WTC11 (cell line): ENCODE measurements at regions not wholly inside any gene's neighbourhood (a gene's known extent, or its start where the extent isn't known, plus 50 kb on each side); places are given as distances from the start of the nearest gene placed in this dataset.

Source experiments
- ATAC-seq: fragments of 200-7000 bp; cut with Tn5 transposase; 2 replicates; pipeline ENCODE4 v1.10.0; 2021; ENCODE audit warnings: mild to moderate bottlenecking, moderate library complexity
- CTCF ChIA-PET: fragments of 300-600 bp; sonication (Branson Sonifier 250); formaldehyde crosslinking; loops from one replicate; lab custom pipeline; 2021; ENCODE audit warnings: antibody characterized with exemption; lab: Charles Lee
- POLR2A ChIA-PET: fragments of 350-600 bp; sonication (Branson Sonifier 250); formaldehyde crosslinking; loops from one replicate; lab custom pipeline; 2021; ENCODE audit warnings: antibody characterized with exemption; lab: Charles Lee
- DNase-seq: peaks from one replicate; pipeline ENCODE4 v3.0.0; 2021; ENCODE audit warnings: low spot score
- H3K27ac Mint-ChIP-seq: 2 replicates; pipeline ENCODE4 v1.8.0; 2021; ENCODE audit warnings: mixed read lengths
- H3K27me3 Mint-ChIP-seq: 2 replicates; pipeline ENCODE4 v1.8.0; 2021; ENCODE audit warnings: low read depth, mild to moderate bottlenecking, moderate library complexity, mixed read lengths
- H3K36me3 Mint-ChIP-seq: 2 replicates; pipeline ENCODE4 v1.8.0; 2021; ENCODE audit warnings: mixed read lengths
- H3K4me1 Mint-ChIP-seq: 2 replicates; pipeline ENCODE4 v1.8.0; 2022; ENCODE audit warnings: mixed read lengths
- H3K4me3 Mint-ChIP-seq: 2 replicates; pipeline ENCODE4 v1.8.0; 2021; ENCODE audit warnings: mild to moderate bottlenecking, moderate library complexity, mixed read lengths
- H3K9me3 Mint-ChIP-seq: 2 replicates; pipeline ENCODE4 v1.8.0; 2021; ENCODE audit warnings: mixed read lengths
- ATF3 ChIP-seq: sonication (generic); formaldehyde crosslinking; conservative IDR thresholded peaks from 2 replicates; pipeline ENCODE4 v1.8.1; 2022; ENCODE audit warnings: mild to moderate bottlenecking, missing genetic modification reagents
- CDX4 ChIP-seq: fragments of 250-450 bp; sonication (Bioruptor Pico); IDR thresholded peaks from 2 replicates; pipeline ENCODE4 v1.9.0; 2021; ENCODE audit warnings: moderate library complexity, mild to moderate bottlenecking, inconsistent platforms, borderline replicate concordance
- CTCF ChIP-seq: fragments of 200-600 bp; IDR thresholded peaks from 2 replicates; pipeline ENCODE4 v1.8.0; 2022; ENCODE audit warnings: antibody characterized with exemption
- E2F1 ChIP-seq: sonication (generic); formaldehyde crosslinking; IDR thresholded peaks from 2 replicates; pipeline ENCODE4 v1.8.0; 2022; ENCODE audit warnings: mild to moderate bottlenecking, missing genetic modification reagents
- E2F5 ChIP-seq: sonication (generic); formaldehyde crosslinking; IDR thresholded peaks from 2 replicates; pipeline ENCODE4 v1.8.1; 2022; ENCODE audit warnings: mild to moderate bottlenecking, moderate library complexity, missing genetic modification reagents
- EMX1 ChIP-seq: fragments of 250-450 bp; sonication (Bioruptor Pico); IDR thresholded peaks from 2 replicates; pipeline ENCODE4 v1.8.0; 2021; ENCODE audit warnings: mild to moderate bottlenecking
- ESRRA ChIP-seq: sonication (generic); formaldehyde crosslinking; IDR thresholded peaks from 2 replicates; pipeline ENCODE4 v1.8.1; 2022; ENCODE audit warnings: mild to moderate bottlenecking, missing genetic modification reagents, borderline replicate concordance
- GTF2I ChIP-seq: fragments of 250-450 bp; sonication (Bioruptor Pico); conservative IDR thresholded peaks from 2 replicates; pipeline ENCODE4 v1.4.0; 2021; ENCODE audit warnings: mild to moderate bottlenecking
- HMGA2 ChIP-seq: fragments of 250-450 bp; sonication (Bioruptor Pico); IDR thresholded peaks from 2 replicates; pipeline ENCODE4 v1.4.0; 2021; ENCODE audit warnings: mild to moderate bottlenecking, moderate library complexity
- IRF1 ChIP-seq: sonication (generic); formaldehyde crosslinking; IDR thresholded peaks from 2 replicates; pipeline ENCODE4 v1.8.0; 2023; ENCODE audit warnings: missing genetic modification reagents
- IRF2 ChIP-seq: sonication (generic); formaldehyde crosslinking; IDR thresholded peaks from 2 replicates; pipeline ENCODE4 v1.8.0; 2022; ENCODE audit warnings: low read depth, missing genetic modification reagents, borderline replicate concordance
- JAZF1 ChIP-seq: fragments of 250-450 bp; sonication (Bioruptor Pico); IDR thresholded peaks from 2 replicates; pipeline ENCODE4 v1.9.0; 2021; ENCODE audit warnings: moderate library complexity, mild to moderate bottlenecking, inconsistent platforms
- PREB ChIP-seq: sonication (generic); formaldehyde crosslinking; IDR thresholded peaks from 2 replicates; pipeline ENCODE4 v1.8.1; 2022; ENCODE audit warnings: mild to moderate bottlenecking, missing genetic modification reagents, moderate library complexity, borderline replicate concordance
- SMAD3 ChIP-seq: sonication (generic); formaldehyde crosslinking; IDR thresholded peaks from 2 replicates; pipeline ENCODE4 v1.8.0; 2022; ENCODE audit warnings: missing genetic modification reagents, mild to moderate bottlenecking, borderline replicate concordance
- TCF7 ChIP-seq: sonication (generic); formaldehyde crosslinking; IDR thresholded peaks from 2 replicates; pipeline ENCODE4 v1.8.0; 2022; ENCODE audit warnings: mild to moderate bottlenecking, low read depth, missing genetic modification reagents, moderate library complexity
- TP53 ChIP-seq: sonication (generic); formaldehyde crosslinking; IDR thresholded peaks from 2 replicates; pipeline ENCODE4 v1.8.1; 2023; ENCODE audit warnings: mild to moderate bottlenecking, missing genetic modification reagents
- USF1 ChIP-seq: sonication (generic); formaldehyde crosslinking; IDR thresholded peaks from 2 replicates; pipeline ENCODE4 v1.8.0; 2022; ENCODE audit warnings: mild to moderate bottlenecking, missing genetic modification reagents
- ZNF138 ChIP-seq: sonication (generic); formaldehyde crosslinking; conservative IDR thresholded peaks from 2 replicates; pipeline ENCODE4 v1.8.1; 2022; ENCODE audit warnings: mild to moderate bottlenecking, moderate library complexity, missing genetic modification reagents
- ZNF317 ChIP-seq: sonication (generic); formaldehyde crosslinking; IDR thresholded peaks from 2 replicates; pipeline ENCODE4 v1.8.1; 2023; ENCODE audit warnings: low read depth, mild to moderate bottlenecking, moderate library complexity, missing genetic modification reagents, borderline replicate concordance
- ZNF396 ChIP-seq: fragments of 250-450 bp; sonication (Bioruptor Pico); IDR thresholded peaks from 2 replicates; pipeline ENCODE4 v1.8.0; 2021; ENCODE audit warnings: mild to moderate bottlenecking, moderate library complexity, borderline replicate concordance

- ChIA-PET CTCF (no interaction called here), POLR2A (no interaction called here)
Measured at GRCh38 chr13:80524447-80525215, 183.7 kb upstream of the SPRY2 start.

GRCh38 chr13:80523134-80523533 lies 182.2 kb upstream of the SPRY2 start:
- no peak for DNase-seq
- ChIA-PET POLR2A (no interaction called here), CTCF (no interaction called here)
- Mint-ChIP-seq H3K36me3 (no peaks in the 10 kb centered on the region; the same call in 1 of the 2 replicates), H3K27me3 (no peaks in the 10 kb centered on the region), H3K4me3 (no peak overlapping the region), H3K9me3 (peaks cover 3% of the 10 kb centered on the region), H3K4me1 (peaks cover 7% of the 10 kb centered on the region; the same call in 1 of the 2 replicates), H3K27ac (no peak overlapping the region)
- no peak for ATAC-seq
- TF ChIP-seq GTF2I: no peak
- no peak for TF ChIP-seq USF1 (CRISPR knock-in tag)
- TF ChIP-seq TP53 (CRISPR knock-in tag): no peak
- TF ChIP-seq PREB (CRISPR knock-in tag): no peak
- no peak for TF ChIP-seq ZNF138 (CRISPR knock-in tag)
- TF ChIP-seq IRF1 (CRISPR knock-in tag): no peak
- no peak for TF ChIP-seq TCF7 (CRISPR knock-in tag)
- no peak for TF ChIP-seq ZNF396 (CRISPR knock-in tag)
- TF ChIP-seq ATF3 (CRISPR knock-in tag): no peak
- TF ChIP-seq CDX4 (CRISPR knock-in tag): no peak
- TF ChIP-seq ZNF317 (CRISPR knock-in tag): no peak
- TF ChIP-seq SMAD3 (CRISPR knock-in tag): no peak

More at GRCh38 chr13:80524447-80525215, 183.7 kb upstream of the SPRY2 start:
- Mint-ChIP-seq H3K9me3 (no peaks in the 10 kb centered on the region), H3K4me1 (peaks cover 7% of the 10 kb centered on the region; the same call in 1 of the 2 replicates), H3K27me3 (no peaks in the 10 kb centered on the region), H3K36me3 (no peaks in the 10 kb centered on the region), H3K4me3 (no peak overlapping the region), H3K27ac (no peak overlapping the region)
- no peak for ATAC-seq
- DNase-seq: no peak
- no peak for TF ChIP-seq EMX1 (CRISPR knock-in tag)
- TF ChIP-seq E2F5 (CRISPR knock-in tag): no peak
- no peak for TF ChIP-seq IRF2 (CRISPR knock-in tag)
- TF ChIP-seq E2F1: no peak
- TF ChIP-seq HMGA2 (CRISPR knock-in tag): no peak
- TF ChIP-seq SMAD3 (CRISPR knock-in tag): no peak
- no peak for TF ChIP-seq ESRRA (CRISPR knock-in tag)
- TF ChIP-seq CDX4 (CRISPR knock-in tag): no peak
- no peak for TF ChIP-seq JAZF1 (CRISPR knock-in tag)
- no peak for TF ChIP-seq CTCF
